IMR-90 (cell line): ENCODE measurements at regions not wholly inside any gene's neighbourhood (a gene's known extent, or its start where the extent isn't known, plus 50 kb on each side); places are given as distances from the start of the nearest gene placed in this dataset.

ENCODE experiments used
- CHD1 ChIP-seq: IDR thresholded peaks from 2 replicates; pipeline ENCODE4 v1.6.1; 2012; ENCODE audit warnings: low read depth, low read length, improper control_type of control experiment
- FOS ChIP-seq: fragments of 150-350 bp; IDR thresholded peaks from 2 replicates; pipeline ENCODE4 v1.6.1; 2016; ENCODE audit warnings: low read depth, low read length
- POLR2A ChIP-seq: IDR thresholded peaks from 2 replicates; pipeline ENCODE4 v1.6.1; 2012; ENCODE audit warnings: mild to moderate bottlenecking, low read depth, low read length
- RCOR1 ChIP-seq: IDR thresholded peaks from 2 replicates; pipeline ENCODE4 v1.6.1; 2012; ENCODE audit warnings: mild to moderate bottlenecking, low read length, improper control_type of control experiment; ENCODE audit not compliant: insufficient replicate concordance
- TF ChIP-seq, protein P1 (sequence below): conservative IDR thresholded peaks from 2 replicates; pipeline ENCODE4 v1.5.1; 2012; ENCODE audit warnings: mild to moderate bottlenecking, low read depth, low read length, improper control_type of control experiment
- TF ChIP-seq, protein P2 (sequence below): fragments of 150-350 bp; IDR thresholded peaks from 2 replicates; pipeline ENCODE4 v1.6.1; 2017; ENCODE audit warnings: mild to moderate bottlenecking, antibody characterized with exemption, low read length, low read depth

DNA sequence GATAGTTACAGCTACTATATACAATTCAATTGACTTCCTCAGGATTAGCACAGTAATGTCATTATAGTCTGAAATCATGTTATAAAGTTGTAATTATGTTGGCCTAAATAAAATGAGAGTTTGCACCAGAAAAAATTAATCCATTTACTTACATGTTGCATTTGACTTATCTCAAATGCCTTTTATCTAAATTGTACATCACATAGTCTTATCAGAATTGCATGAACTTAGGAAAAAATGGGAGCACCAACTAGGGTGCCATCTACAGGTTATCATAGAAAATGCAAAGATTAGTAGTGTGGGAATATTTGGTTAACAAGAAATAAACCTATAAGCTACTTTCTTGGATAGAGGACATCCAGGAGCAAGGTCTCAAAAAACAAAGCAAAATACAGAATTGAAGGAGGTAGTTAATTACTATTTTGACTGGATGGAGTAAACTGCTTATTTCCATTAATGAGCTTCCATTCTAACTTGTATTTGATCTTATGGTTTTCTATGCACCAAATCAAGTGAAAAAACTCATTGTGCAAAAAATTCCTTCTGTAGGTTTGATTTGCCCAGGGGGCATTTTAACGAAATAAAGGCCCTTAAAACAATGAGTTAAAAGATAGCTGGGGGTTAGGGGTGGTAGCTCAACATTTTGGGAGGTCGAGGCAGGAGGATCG lies 60.0 kb upstream of the ORC5 start:
- no peak for TF ChIP-seq RCOR1
- TF ChIP-seq, protein P1, sequence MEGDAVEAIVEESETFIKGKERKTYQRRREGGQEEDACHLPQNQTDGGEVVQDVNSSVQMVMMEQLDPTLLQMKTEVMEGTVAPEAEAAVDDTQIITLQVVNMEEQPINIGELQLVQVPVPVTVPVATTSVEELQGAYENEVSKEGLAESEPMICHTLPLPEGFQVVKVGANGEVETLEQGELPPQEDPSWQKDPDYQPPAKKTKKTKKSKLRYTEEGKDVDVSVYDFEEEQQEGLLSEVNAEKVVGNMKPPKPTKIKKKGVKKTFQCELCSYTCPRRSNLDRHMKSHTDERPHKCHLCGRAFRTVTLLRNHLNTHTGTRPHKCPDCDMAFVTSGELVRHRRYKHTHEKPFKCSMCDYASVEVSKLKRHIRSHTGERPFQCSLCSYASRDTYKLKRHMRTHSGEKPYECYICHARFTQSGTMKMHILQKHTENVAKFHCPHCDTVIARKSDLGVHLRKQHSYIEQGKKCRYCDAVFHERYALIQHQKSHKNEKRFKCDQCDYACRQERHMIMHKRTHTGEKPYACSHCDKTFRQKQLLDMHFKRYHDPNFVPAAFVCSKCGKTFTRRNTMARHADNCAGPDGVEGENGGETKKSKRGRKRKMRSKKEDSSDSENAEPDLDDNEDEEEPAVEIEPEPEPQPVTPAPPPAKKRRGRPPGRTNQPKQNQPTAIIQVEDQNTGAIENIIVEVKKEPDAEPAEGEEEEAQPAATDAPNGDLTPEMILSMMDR: peak; percentile 56
- no peak for TF ChIP-seq CHD1
- TF ChIP-seq POLR2A: no peak
- no peak for TF ChIP-seq FOS
- TF ChIP-seq, protein P2, sequence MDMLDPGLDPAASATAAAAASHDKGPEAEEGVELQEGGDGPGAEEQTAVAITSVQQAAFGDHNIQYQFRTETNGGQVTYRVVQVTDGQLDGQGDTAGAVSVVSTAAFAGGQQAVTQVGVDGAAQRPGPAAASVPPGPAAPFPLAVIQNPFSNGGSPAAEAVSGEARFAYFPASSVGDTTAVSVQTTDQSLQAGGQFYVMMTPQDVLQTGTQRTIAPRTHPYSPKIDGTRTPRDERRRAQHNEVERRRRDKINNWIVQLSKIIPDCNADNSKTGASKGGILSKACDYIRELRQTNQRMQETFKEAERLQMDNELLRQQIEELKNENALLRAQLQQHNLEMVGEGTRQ: no peak
